ENCODE measurements at regions not wholly inside any gene's neighbourhood (a gene's known extent, or its start where the extent isn't known, plus 50 kb on each side); places are given as distances from the start of the nearest gene placed in this dataset.

- Mint-ChIP-seq H3K9me3 (no peaks in the 10 kb centered on the region), H3K27ac (no peak overlapping the region), H3K27me3 (ENCODE audit: insufficient read depth) (no peaks in the 10 kb centered on the region), H3K36me3 (ENCODE audit: low read depth) (no peaks in the 10 kb centered on the region), H3K4me1 (peaks cover 6% of the 10 kb centered on the region), H3K4me3 (no peak overlapping the region)
- TF ChIP-seq CTCF (conservative IDR thresholded peaks at IDR 0.05) = no peak
- no peak for DNase-seq
- H3K36me3 ChIP-seq (ENCODE audit: control insufficient read depth, insufficient read depth, low read length) = no peaks in the 10 kb centered on the region
- H3K27ac ChIP-seq (ENCODE audit: low read depth, low read length) = no peak overlapping the region
- no peak overlapping the region for H3K4me3 ChIP-seq (ENCODE audit: low read length)
- no peaks in the 10 kb centered on the region for H3K4me1 ChIP-seq (ENCODE audit: control insufficient read depth, insufficient read depth, low read length)
- no peaks in the 10 kb centered on the region for H3K27me3 ChIP-seq (ENCODE audit: control insufficient read depth, insufficient read depth, low read length, poor library complexity, severe bottlenecking)
- no peaks in the 10 kb centered on the region for H3K9me3 ChIP-seq (ENCODE audit: control insufficient read depth, low read length)
- H3K9ac ChIP-seq (ENCODE audit: extremely low read depth, low read length, poor library complexity, severe bottlenecking) = no peak overlapping the region
Measured at GRCh38 chr1:168911370-168911769, 182.4 kb upstream of the DPT start.

GRCh38 chr1:168913711-168914463, 184.9 kb upstream of the DPT start:
- peak; percentile 32 for TF ChIP-seq CTCF (conservative IDR thresholded peaks at IDR 0.05)

GRCh38 chr1:168917309-168917708, 188.3 kb upstream of the DPT start:
- WGBS, 2 experiments (ENCODE audit: insufficient coverage in 1 of 2, insufficient read length in 1 of 2) = 90 to 100% methylated on average over 2 of the region's 2 CpGs
- H3K27ac ChIP-seq (ENCODE audit: low read depth, low read length) = no peak overlapping the region
- peak; percentile 45 for TF ChIP-seq CTCF (conservative IDR thresholded peaks at IDR 0.05)
- H3K9me3 ChIP-seq (ENCODE audit: control insufficient read depth, low read length) = no peaks in the 10 kb centered on the region
- H3K36me3 ChIP-seq (ENCODE audit: control insufficient read depth, insufficient read depth, low read length) = no peaks in the 10 kb centered on the region
- Mint-ChIP-seq H3K27me3 (ENCODE audit: insufficient read depth) (no peaks in the 10 kb centered on the region), H3K36me3 (ENCODE audit: low read depth) (no peaks in the 10 kb centered on the region), H3K4me3 (no peak overlapping the region), H3K27ac (no peak overlapping the region), H3K4me1 (peaks cover 22% of the 10 kb centered on the region), H3K9me3 (no peaks in the 10 kb centered on the region)
- H3K4me3 ChIP-seq (ENCODE audit: low read length) = no peak overlapping the region
- peak; percentile 55 for DNase-seq
- H3K9ac ChIP-seq (ENCODE audit: extremely low read depth, low read length, poor library complexity, severe bottlenecking) = no peak overlapping the region
- H3K27me3 ChIP-seq (ENCODE audit: control insufficient read depth, insufficient read depth, low read length, poor library complexity, severe bottlenecking) = no peaks in the 10 kb centered on the region
- H3K4me1 ChIP-seq (ENCODE audit: control insufficient read depth, insufficient read depth, low read length) = peaks cover 7% of the 10 kb centered on the region

More at GRCh38 chr1:168913711-168914463, 184.9 kb upstream of the DPT start:
- Mint-ChIP-seq H3K9me3 (no peaks in the 10 kb centered on the region), H3K36me3 (ENCODE audit: low read depth) (no peaks in the 10 kb centered on the region), H3K27ac (no peak overlapping the region), H3K27me3 (ENCODE audit: insufficient read depth) (no peaks in the 10 kb centered on the region), H3K4me1 (peaks cover 17% of the 10 kb centered on the region), H3K4me3 (no peak overlapping the region)
- DNase-seq = no peak
- no peaks in the 10 kb centered on the region for H3K9me3 ChIP-seq (ENCODE audit: control insufficient read depth, low read length)
- H3K36me3 ChIP-seq (ENCODE audit: control insufficient read depth, insufficient read depth, low read length) = no peaks in the 10 kb centered on the region
- H3K4me1 ChIP-seq (ENCODE audit: control insufficient read depth, insufficient read depth, low read length) = peaks cover 7% of the 10 kb centered on the region
- H3K27me3 ChIP-seq (ENCODE audit: control insufficient read depth, insufficient read depth, low read length, poor library complexity, severe bottlenecking) = no peaks in the 10 kb centered on the region
- no peak overlapping the region for H3K4me3 ChIP-seq (ENCODE audit: low read length)
- no peak overlapping the region for H3K27ac ChIP-seq (ENCODE audit: low read depth, low read length)
- WGBS, 2 experiments (ENCODE audit: insufficient coverage in 1 of 2, insufficient read length in 1 of 2) = 94 to 100% methylated on average over 2 to 4 of the region's 4 CpGs
- H3K9ac ChIP-seq (ENCODE audit: extremely low read depth, low read length, poor library complexity, severe bottlenecking) = no peak overlapping the region

Measured in endodermal cell (in vitro differentiated cells).